AG09319 (cell line): ENCODE measurements at regions not wholly inside any gene's neighbourhood (a gene's known extent, or its start where the extent isn't known, plus 50 kb on each side); places are given as distances from the start of the nearest gene placed in this dataset.

Source experiments
- DNase-seq: peaks from one replicate; pipeline ENCODE4 v3.0.0-alpha.2; 2010; ENCODE audit warnings: low read depth; ENCODE audit errors: extremely low read depth
- CTCF ChIP-seq: IDR thresholded peaks from 2 replicates; pipeline ENCODE4 v1.5.1; 2011; ENCODE audit warnings: low read depth, mild to moderate bottlenecking, inconsistent platforms, low read length, moderate library complexity

DNA sequence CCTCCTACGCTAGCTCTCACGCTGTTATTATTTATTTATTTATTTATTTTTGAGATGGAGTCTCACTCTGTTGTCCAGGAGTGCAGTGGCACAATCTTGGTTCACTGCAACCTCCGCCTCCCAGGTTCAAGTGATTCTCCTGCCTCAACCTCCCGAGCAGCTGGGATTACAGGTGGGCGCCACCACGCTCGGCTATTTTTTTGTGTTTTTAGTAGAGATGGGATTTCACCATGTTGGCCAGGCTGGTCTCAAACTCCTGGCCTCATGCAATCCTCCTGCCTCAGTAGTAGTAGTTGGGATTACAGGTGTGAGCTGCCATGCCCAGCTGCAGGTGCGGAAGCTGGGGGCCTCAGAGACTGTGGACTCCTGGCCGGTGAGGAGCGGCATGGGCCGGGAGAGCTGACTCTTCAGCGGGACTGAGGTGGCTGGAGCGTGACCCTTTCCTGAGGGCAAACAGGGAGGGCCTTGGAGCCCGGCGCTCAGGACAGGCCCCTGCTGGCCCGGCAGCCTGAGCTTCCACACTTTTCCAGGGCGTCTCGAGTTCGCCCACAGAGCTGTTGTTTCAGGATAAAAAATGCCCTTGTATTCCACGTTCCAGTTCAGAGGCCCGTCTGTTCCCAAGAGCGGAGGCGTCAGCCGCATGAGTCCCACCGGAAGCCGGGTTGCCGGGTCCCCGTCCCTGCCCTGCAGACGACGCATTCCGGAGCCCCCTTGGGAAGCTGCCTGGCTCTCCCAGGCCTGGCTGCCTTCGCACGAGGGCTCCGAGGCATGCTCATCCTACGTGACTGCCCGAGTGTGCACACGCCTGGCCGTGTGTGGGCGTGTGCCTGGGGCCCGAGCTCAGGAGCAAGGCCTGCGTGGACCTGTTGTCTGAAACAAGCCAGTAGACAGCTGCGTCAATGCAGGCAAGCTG is 126.2 kb downstream of the SIK1 start:
- DNase-seq = no peak
- TF ChIP-seq CTCF = no peak

DNA sequence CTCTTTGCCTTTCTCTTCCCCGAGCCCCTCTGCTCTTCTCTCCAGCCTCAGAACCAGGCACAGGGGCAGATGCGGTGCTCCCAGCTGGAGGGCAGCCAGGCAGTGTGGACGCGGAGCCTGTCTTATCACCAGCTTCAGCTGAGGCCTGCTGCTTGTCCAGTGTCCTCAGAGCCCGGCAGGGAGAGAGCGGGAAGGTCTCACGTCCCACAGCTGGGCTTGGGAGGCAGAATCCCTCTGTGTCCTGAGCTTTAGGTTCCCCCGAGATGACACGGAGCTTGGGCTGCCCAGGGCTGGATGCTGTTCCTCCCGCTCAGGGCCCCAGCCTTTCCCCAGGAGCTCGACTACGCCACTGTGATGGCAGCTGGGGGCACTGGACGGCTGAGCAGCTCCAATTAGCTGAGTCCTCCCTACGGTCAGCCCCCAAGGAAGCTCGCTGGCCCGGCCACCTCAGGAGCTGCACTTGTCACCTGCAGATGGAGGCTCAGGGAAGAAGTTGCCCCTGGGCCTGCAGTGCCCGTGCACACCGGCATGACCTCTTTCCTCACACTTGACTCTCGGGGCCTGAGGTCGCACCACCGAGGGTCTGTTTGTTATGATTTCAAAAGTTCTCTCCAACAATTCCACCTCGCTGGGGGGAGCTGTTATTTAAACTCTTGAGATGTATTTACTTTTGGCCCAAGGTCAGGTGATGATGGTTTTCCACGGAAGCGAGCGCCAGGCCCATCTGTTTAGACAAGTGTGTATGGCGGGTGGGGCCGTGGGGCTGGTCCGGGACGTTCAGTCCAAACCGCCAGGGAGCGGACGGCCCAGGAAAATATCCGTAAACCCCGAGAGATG is 127.3 kb downstream of the SIK1 start:
- no peak for TF ChIP-seq CTCF

GRCh38 chr21:43298546-43299440 is 128.1 kb downstream of the SIK1 start:
- TF ChIP-seq CTCF = no peak
- DNase-seq = no peak

More for the DNA sequence above, 127.3 kb downstream of the SIK1 start:
- DNase-seq = no peak

- no peak for TF ChIP-seq CTCF
- DNase-seq = no peak
Observed at GRCh38 chr21:43297989-43298388, 128.9 kb downstream of the SIK1 start.

GRCh38 chr21:43297391-43297981 is 128.7 kb downstream of the CRYAA start:
- TF ChIP-seq CTCF = no peak
- DNase-seq = no peak

DNA sequence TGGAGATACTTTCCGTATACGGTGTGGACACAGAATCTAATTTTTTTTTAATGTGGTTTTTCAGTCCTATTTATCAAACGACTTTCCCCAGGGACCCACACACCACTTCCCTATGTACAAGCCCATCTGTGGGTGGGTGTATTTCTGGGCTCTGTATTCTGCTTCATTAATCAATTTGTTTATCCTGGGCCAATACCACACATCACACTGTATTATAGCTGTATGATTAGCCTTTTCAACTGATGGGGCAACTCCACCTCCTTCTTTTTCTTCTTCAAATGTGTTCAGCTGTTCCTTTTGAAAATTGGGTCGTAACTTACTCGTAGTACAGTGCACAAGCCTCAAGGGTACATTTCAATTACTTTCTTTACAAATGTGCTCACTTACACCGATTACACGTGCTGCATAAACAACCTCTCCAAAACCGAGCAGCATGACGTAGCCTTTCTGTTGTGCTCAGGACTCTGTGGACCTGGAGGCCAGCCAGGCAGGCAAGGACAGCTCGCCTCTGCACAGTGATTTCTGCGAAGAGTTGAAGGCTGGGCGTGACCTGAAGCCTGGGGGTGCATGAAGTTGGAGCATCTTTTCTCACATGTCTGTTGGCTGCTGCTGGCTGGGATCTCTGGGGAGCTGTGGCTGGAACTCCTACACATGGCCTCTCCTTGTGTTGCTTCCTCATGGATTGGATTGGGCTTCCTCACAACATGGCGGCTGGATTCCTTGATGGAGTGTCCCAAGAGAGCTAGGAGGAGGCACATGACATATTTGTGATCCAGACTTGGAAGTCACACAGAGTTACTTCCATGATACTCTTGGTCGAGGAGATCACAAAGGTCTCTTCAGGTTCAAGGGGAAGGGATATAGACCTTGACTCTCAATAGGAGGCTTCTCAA is 126.5 kb downstream of the CRYAA start:
- no peak for TF ChIP-seq CTCF
- DNase-seq = no peak
